ENCODE measurements at regions not wholly inside any gene's neighbourhood (a gene's known extent, or its start where the extent isn't known, plus 50 kb on each side); places are given as distances from the start of the nearest gene placed in this dataset.

DNA sequence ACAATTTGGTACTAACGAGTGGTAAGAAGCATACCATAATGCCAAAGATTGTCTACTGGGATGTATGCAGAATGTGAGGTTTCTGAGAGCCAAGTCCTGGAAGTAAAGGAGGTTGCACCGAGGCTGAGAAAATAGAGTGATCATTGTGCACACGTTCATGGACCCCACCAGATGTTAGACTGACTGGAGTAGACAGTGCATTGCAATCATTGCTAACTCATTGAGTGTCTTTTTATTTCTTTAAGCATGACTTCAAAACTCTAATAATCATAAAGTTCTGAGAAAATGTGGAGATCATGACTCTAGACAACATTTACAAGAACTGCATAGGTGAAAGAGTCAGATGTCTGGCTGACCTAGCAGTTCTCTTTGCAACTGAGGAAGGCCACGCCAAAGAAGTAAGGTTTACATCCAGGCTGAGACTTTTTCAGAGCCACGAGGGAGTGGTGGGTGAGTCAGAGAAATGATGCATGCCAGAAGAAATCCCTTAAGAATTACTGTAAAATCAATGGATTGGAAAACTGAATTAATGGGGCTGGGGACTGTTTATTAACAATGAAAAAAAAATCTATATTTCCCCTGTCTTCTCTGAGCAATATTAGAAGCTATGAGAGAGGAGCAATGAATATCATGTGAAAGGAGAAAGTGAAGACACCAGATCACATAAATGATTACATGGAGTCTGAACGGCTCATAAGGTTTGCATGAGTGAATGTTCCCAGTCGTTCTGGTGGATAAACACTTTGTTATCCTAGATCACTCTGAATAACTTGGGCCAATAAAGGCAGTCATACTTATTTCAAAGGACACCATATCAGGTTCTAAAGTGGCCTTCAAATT, 76.0 kb upstream of the SLC25A26 start:
- H3K27ac ChIP-seq (ENCODE audit: low read length), result no peak overlapping the region
- H3K9me3 ChIP-seq (ENCODE audit: control insufficient read depth, low read length), result no peaks in the 10 kb centered on the region
- DNase-seq (no peak), ATAC-seq (no peak)
- H3K4me3 ChIP-seq (ENCODE audit: low read length), result no peak overlapping the region
- H3K27me3 ChIP-seq (ENCODE audit: control insufficient read depth, insufficient read depth), result no peaks in the 10 kb centered on the region
- intact Hi-C loops (cut with DNase I), result loop anchor here in 2 of 4 donors (5.0 to 10.0 kb wide), 2 partner anchors 50 to 357 kb away; no protein-coding TSS in a partner anchor
- 71% methylated on average over 7 of the region's 7 CpGs for WGBS
- no peaks in the 10 kb centered on the region for H3K4me1 ChIP-seq (ENCODE audit: control insufficient read depth, insufficient read depth, low read length)

GRCh38 chr3:66142079-66142478, 78.7 kb upstream of the SLC25A26 start:
- Histone ChIP-seq H3K27ac (ENCODE audit: low read length) (no peak overlapping the region), H3K9me3 (ENCODE audit: control insufficient read depth, low read length) (no peaks in the 10 kb centered on the region), H3K27me3 (ENCODE audit: control insufficient read depth, insufficient read depth) (no peaks in the 10 kb centered on the region), H3K4me3 (ENCODE audit: low read length) (no peak overlapping the region), H3K4me1 (ENCODE audit: control insufficient read depth, insufficient read depth, low read length) (no peaks in the 10 kb centered on the region)
- ATAC-seq, result no peak
- 93% methylated on average over 1 of the region's 1 CpG for WGBS
- intact Hi-C loops (cut with DNase I), result loop anchor here in 2 of 4 donors (5.0 to 10.0 kb wide), 2 partner anchors 53 to 355 kb away; no protein-coding TSS in a partner anchor
- DNase-seq, result no peak

DNA sequence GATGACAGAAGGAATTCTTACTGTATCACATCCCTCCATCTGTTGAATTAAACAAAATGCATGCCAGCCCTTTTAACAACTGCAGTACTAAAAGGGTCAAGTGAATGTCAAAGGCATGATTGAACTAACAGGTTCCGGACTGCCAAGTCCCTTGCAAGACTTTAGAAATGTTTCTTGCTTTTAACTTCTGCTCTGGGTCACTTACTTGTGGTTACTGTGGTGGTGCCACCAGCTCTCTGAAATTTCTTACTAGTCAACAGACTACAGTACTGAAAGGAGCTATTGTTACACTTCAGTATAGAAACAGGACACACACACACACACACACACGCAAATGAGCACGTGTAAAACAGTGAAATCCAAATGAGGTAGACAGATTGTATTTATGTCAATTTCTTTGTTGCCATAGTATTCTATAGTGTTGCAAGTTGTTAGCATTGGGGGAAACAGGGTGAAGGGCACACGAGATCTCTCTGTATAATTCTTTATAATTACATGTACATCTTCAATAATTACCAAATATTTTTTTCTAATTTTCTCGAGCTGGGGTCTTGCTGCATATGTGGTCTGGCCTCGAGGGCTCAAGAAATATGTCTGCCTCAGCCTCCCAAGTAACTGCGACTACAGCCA, 79.9 kb upstream of the SLC25A26 start:
- ATAC-seq (no peak), DNase-seq (no peak)
- Histone ChIP-seq H3K27ac (ENCODE audit: low read length) (no peak overlapping the region), H3K4me1 (ENCODE audit: control insufficient read depth, insufficient read depth, low read length) (no peaks in the 10 kb centered on the region), H3K4me3 (ENCODE audit: low read length) (no peak overlapping the region), H3K27me3 (ENCODE audit: control insufficient read depth, insufficient read depth) (no peaks in the 10 kb centered on the region), H3K9me3 (ENCODE audit: control insufficient read depth, low read length) (no peaks in the 10 kb centered on the region)
- 87% methylated on average over 7 of the region's 7 CpGs for WGBS
- intact Hi-C loops (cut with DNase I), result loop anchor here in 2 of 4 donors (5.0 to 10.0 kb wide), 2 partner anchors 54 to 354 kb away; no protein-coding TSS in a partner anchor

GRCh38 chr3:66140106-66140505, 80.7 kb upstream of the SLC25A26 start:
- intact Hi-C loops (cut with DNase I), result loop anchor here in 2 of 4 donors (5.0 to 10.0 kb wide), 2 partner anchors 55 to 353 kb away; no protein-coding TSS in a partner anchor
- Histone ChIP-seq H3K4me1 (ENCODE audit: control insufficient read depth, insufficient read depth, low read length) (no peaks in the 10 kb centered on the region), H3K27ac (ENCODE audit: low read length) (no peak overlapping the region), H3K27me3 (ENCODE audit: control insufficient read depth, insufficient read depth) (no peaks in the 10 kb centered on the region), H3K9me3 (ENCODE audit: control insufficient read depth, low read length) (no peaks in the 10 kb centered on the region), H3K4me3 (ENCODE audit: low read length) (no peak overlapping the region)
- DNase-seq (no peak), ATAC-seq (no peak)
- WGBS, result 95% methylated on average over 2 of the region's 2 CpGs

GRCh38 chr3:66139415-66139814, 81.4 kb upstream of the SLC25A26 start:
- Histone ChIP-seq H3K27ac (ENCODE audit: low read length) (no peak overlapping the region), H3K27me3 (ENCODE audit: control insufficient read depth, insufficient read depth) (no peaks in the 10 kb centered on the region), H3K4me3 (ENCODE audit: low read length) (no peak overlapping the region), H3K4me1 (ENCODE audit: control insufficient read depth, insufficient read depth, low read length) (no peaks in the 10 kb centered on the region), H3K9me3 (ENCODE audit: control insufficient read depth, low read length) (no peaks in the 10 kb centered on the region)
- no peak for DNase-seq
- no peak for ATAC-seq
- WGBS, result 47% methylated on average over 5 of the region's 5 CpGs
- intact Hi-C loops (cut with DNase I), result loop anchor here in 3 of 4 donors (2.0 to 10.0 kb wide), 4 partner anchors 102 to 355 kb away; partner anchors contain the start of gene MAGI1 (in 2 of the 3)

- WGBS, result 17% methylated on average over 6 of the region's 6 CpGs
- no peak overlapping the region for H3K27ac ChIP-seq (ENCODE audit: low read length)
Observed at GRCh38 chr3:66138336-66139313, 82.2 kb upstream of the SLC25A26 start.

GRCh38 chr3:66136597-66136996, 84.2 kb upstream of the SLC25A26 start:
- H3K4me3 ChIP-seq (ENCODE audit: low read length), result no peak overlapping the region
- no peaks in the 10 kb centered on the region for H3K4me1 ChIP-seq (ENCODE audit: control insufficient read depth, insufficient read depth, low read length)
- no peaks in the 10 kb centered on the region for H3K9me3 ChIP-seq (ENCODE audit: control insufficient read depth, low read length)
- ATAC-seq, result no peak
- WGBS, result 90% methylated on average over 1 of the region's 1 CpG
- intact Hi-C loops (cut with DNase I), result loop anchor here in 3 of 4 donors (5.0 to 10.0 kb wide), 3 partner anchors 99 to 352 kb away; partner anchors contain the start of gene MAGI1 (in 2 of the 3)
- no peaks in the 10 kb centered on the region for H3K27me3 ChIP-seq (ENCODE audit: control insufficient read depth, insufficient read depth)
- no peak for DNase-seq
- no peak overlapping the region for H3K27ac ChIP-seq (ENCODE audit: low read length)

More at GRCh38 chr3:66138336-66139313, 82.2 kb upstream of the SLC25A26 start:
- intact Hi-C loops (cut with DNase I), result loop anchor here in 3 of 4 donors (2.0 to 10.0 kb wide), 4 partner anchors 101 to 354 kb away; partner anchors contain the start of gene MAGI1 (in 2 of the 3)
- H3K4me1 ChIP-seq (ENCODE audit: control insufficient read depth, insufficient read depth, low read length), result no peaks in the 10 kb centered on the region
- peak; percentile 30 to 73 (median 69) for DNase-seq
- no peak overlapping the region for H3K4me3 ChIP-seq (ENCODE audit: low read length)
- ATAC-seq, result peak; percentile 66 to 89
- no peaks in the 10 kb centered on the region for H3K27me3 ChIP-seq (ENCODE audit: control insufficient read depth, insufficient read depth)
- H3K9me3 ChIP-seq (ENCODE audit: control insufficient read depth, low read length), result no peaks in the 10 kb centered on the region

DNA sequence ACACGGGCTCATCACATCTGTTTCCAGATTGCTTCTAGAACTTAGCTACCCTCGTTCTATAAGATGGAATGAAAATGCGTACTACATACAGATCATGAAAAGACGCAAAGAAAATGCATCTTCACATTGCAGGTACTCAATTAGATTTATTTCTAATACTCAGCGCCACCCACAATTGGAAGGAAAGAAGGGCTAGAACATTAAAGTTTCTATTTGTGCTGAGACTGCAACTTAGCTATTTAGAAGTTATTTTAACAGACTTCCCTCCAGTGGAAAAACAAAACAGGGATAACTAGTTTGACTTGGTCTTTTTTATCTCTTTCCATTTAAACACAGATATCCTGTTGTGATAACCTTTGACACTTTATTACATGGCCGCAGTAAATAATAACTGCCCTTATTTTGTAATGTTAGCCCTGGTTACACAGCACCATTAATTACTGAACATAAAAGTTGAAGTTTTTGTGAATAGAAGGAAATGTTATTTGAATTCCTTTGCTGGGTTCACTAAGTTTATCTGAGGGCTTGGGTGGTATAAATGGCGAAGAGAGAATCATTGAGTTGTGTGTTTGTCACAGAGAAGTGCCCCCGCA, 86.9 kb upstream of the SLC25A26 start:
- Histone ChIP-seq H3K4me3 (ENCODE audit: low read length) (no peak overlapping the region), H3K27me3 (ENCODE audit: control insufficient read depth, insufficient read depth) (no peaks in the 10 kb centered on the region), H3K27ac (ENCODE audit: low read length) (no peak overlapping the region), H3K4me1 (ENCODE audit: control insufficient read depth, insufficient read depth, low read length) (no peaks in the 10 kb centered on the region), H3K9me3 (ENCODE audit: control insufficient read depth, low read length) (no peaks in the 10 kb centered on the region)
- ATAC-seq (no peak), DNase-seq (no peak)
- intact Hi-C loops (cut with DNase I), result loop anchor here in 2 of 4 donors (10.0 kb wide), 2 partner anchors 99 to 349 kb away; partner anchors contain the start of gene MAGI1 (in 1 of the 2)
- WGBS, result 71% methylated on average over 8 of the region's 8 CpGs

DNA sequence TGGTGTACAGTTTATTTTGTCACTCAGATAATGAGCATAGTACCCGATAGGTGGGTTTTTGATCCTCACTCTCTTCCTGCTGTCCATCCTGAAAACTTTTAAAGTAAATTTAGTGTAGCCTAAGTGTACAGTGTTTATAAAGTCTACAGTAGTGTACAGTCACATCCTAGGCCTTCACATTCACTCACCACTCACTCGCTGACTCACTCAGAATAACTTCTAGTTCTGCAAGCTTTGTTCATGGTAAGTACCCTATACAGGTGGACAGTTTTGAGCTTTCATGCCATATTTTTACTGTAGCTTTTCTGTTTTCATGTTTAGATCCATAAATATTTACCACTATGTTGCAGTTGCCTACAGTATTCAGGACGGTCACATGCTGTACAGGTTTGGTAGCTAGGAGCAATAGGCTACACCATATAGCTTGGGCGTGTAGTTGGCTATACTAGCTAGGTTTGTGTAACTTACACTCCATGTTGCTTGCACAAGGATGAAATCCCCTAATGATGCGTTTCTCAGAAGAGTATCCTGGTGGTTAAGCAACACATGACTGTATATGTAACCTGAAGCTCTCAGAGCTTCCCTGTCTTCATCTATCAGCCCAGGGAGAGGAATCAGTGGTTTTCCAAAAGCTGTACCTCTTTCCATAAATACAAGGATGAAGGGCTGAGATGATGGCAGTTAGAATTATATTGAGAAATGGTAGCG, 87.6 kb upstream of the SLC25A26 start:
- Histone ChIP-seq H3K27ac (ENCODE audit: low read length) (no peak overlapping the region), H3K27me3 (ENCODE audit: control insufficient read depth, insufficient read depth) (no peaks in the 10 kb centered on the region), H3K4me3 (ENCODE audit: low read length) (no peak overlapping the region), H3K4me1 (ENCODE audit: control insufficient read depth, insufficient read depth, low read length) (no peaks in the 10 kb centered on the region), H3K9me3 (ENCODE audit: control insufficient read depth, low read length) (no peaks in the 10 kb centered on the region)
- no peak for DNase-seq
- no peak for ATAC-seq
- intact Hi-C loops (cut with DNase I), result loop anchor here in 2 of 4 donors (10.0 kb wide), 2 partner anchors 98 to 348 kb away; partner anchors contain the start of gene MAGI1 (in 1 of the 2)
- 95% methylated on average over 6 of the region's 6 CpGs for WGBS

All from right cardiac atrium (tissue), 5 donors.